Thyroid gland (tissue), 4 donors: ENCODE measurements at regions not wholly inside any gene's neighbourhood (a gene's known extent, or its start where the extent isn't known, plus 50 kb on each side); places are given as distances from the start of the nearest gene placed in this dataset.

ENCODE experiments used
- CTCF ChIP-seq, 6 experiments: fragments of 200-600 bp in 3 of 6; fragments of 450-650 bp in 3 of 6; sonication (generic) in 3 of 6; IDR thresholded peaks; one replicate each; pipeline ENCODE4 v1.5.1; 2016 to 2019; ENCODE audit warnings: antibody characterized with exemption in 6 of 6, mild to moderate bottlenecking in 2 of 6, inconsistent platforms in 1 of 6, moderate library complexity in 1 of 6
- POLR2A ChIP-seq, 2 donors: fragments of 450-650 bp; IDR thresholded peaks; one replicate each; pipeline ENCODE4 v1.6.1; 2017; ENCODE audit warnings: antibody characterized with exemption in 2 of 2, mild to moderate bottlenecking in 2 of 2, moderate library complexity in 1 of 2

GRCh38 chr11:91904792-91905785, 319.5 kb upstream of the FAT3 start:
- no peak for TF ChIP-seq POLR2A (IDR thresholded peaks at IDR 0.05)
- TF ChIP-seq CTCF (IDR thresholded peaks at IDR 0.05), result no peak
